SK-N-SH (cell line): ENCODE measurements at regions not wholly inside any gene's neighbourhood (a gene's known extent, or its start where the extent isn't known, plus 50 kb on each side); places are given as distances from the start of the nearest gene placed in this dataset.

ENCODE experiments used
- CTCF ChIA-PET: fragments of 300-600, 350-600 bp; formaldehyde crosslinking; extraction: SDS; loops from one replicate; lab custom pipeline; 2021; lab: Yijun Ruan, JAX
- POLR2A ChIA-PET: fragments of 350-600 bp; sonication (Branson Sonifier 250); formaldehyde crosslinking; extraction: SDS; loops from one replicate; lab custom pipeline; 2020; ENCODE audit warnings: antibody characterized with exemption, inconsistent platforms; lab: Yijun Ruan, JAX
- DNase-seq: peaks from one replicate; pipeline ENCODE4 v3.0.0; 2012
- H2AFZ ChIP-seq: fragments of 200-600 bp; sonication (generic); 2 replicates; pipeline ENCODE4 v1.8.1; 2016; ENCODE audit warnings: antibody characterized with exemption, mild to moderate bottlenecking, low read depth
- H3F3A ChIP-seq: fragments of 200-600 bp; sonication (generic); replicated peaks from 2 replicates; pipeline ENCODE3; 2016; ENCODE audit warnings: antibody characterized with exemption, mild to moderate bottlenecking; ENCODE audit not compliant: insufficient read depth
- H3K27ac ChIP-seq, 2 experiments: fragments of 200-500 bp in 1 of 2; fragments of 200-600 bp in 1 of 2; sonication (Bioruptor generic) in 1 of 2; sonication (generic), shearing (Covaris generic) in 1 of 2; 2 replicates each; pipeline versions ENCODE4 v1.5.1 to v1.6.1; 2014 to 2016; ENCODE audit warnings: low read depth in 2 of 2, inconsistent platforms in 1 of 2, low read length in 1 of 2, mild to moderate bottlenecking in 1 of 2, mixed read lengths in 1 of 2
- H3K27me3 ChIP-seq: fragments of 200-600 bp; sonication (generic), shearing (Covaris generic); 2 replicates; pipeline ENCODE4 v1.6.1; 2016; ENCODE audit warnings: mixed run types; ENCODE audit not compliant: insufficient read depth
- H3K36me3 ChIP-seq, 2 experiments: fragments of 200-500 bp in 1 of 2; fragments of 200-600 bp in 1 of 2; sonication (Bioruptor generic) in 1 of 2; sonication (generic) in 1 of 2; replicated peaks in 1 of 2; 2 replicates each; pipeline versions ENCODE3 to v1.5.1; 2014 to 2016; ENCODE audit warnings: low read length in 1 of 2, mild to moderate bottlenecking in 1 of 2; ENCODE audit not compliant: insufficient read depth in 2 of 2, control insufficient read depth in 1 of 2
- H3K4me1 ChIP-seq, 2 experiments: fragments of 200-500 bp in 1 of 2; fragments of 200-600 bp in 1 of 2; sonication (Bioruptor generic) in 1 of 2; sonication (generic), shearing (Covaris generic) in 1 of 2; 2 replicates each; pipeline versions ENCODE4 v1.5.1 to v1.6.1; 2014 to 2016; ENCODE audit warnings: low read depth in 1 of 2, low read length in 1 of 2, mixed run types in 1 of 2; ENCODE audit not compliant: insufficient read depth in 2 of 2, control insufficient read depth in 1 of 2
- H3K4me2 ChIP-seq: fragments of 200-600 bp; sonication (generic), shearing (Covaris generic); 2 replicates; pipeline ENCODE4 v1.6.1; 2017; ENCODE audit warnings: mixed run types
- H3K4me3 ChIP-seq, 2 experiments: fragments of 200-500 bp in 1 of 2; fragments of 200-600 bp in 1 of 2; sonication (Bioruptor generic) in 1 of 2; sonication (generic), shearing (Covaris generic) in 1 of 2; 2 replicates each; pipeline versions ENCODE4 v1.5.1 to v1.8.1; 2014 to 2016; ENCODE audit warnings: low read depth in 2 of 2, inconsistent platforms in 1 of 2, low read length in 1 of 2, mild to moderate bottlenecking in 1 of 2, mixed read lengths in 1 of 2, moderate library complexity in 1 of 2
- H3K79me2 ChIP-seq: fragments of 200-600 bp; sonication (generic); 2 replicates; pipeline ENCODE4 v1.8.1; 2017; ENCODE audit warnings: mild to moderate bottlenecking; ENCODE audit not compliant: insufficient read depth
- H3K9ac ChIP-seq: fragments of 200-600 bp; sonication (generic); 2 replicates; pipeline ENCODE4 v1.6.1; 2017; ENCODE audit warnings: mixed run types
- H3K9me2 ChIP-seq: fragments of 200-600 bp; sonication (generic); 2 replicates; pipeline ENCODE4 v1.6.1; 2017; ENCODE audit warnings: mixed run types
- H3K9me3 ChIP-seq: fragments of 200-600 bp; sonication (generic); 2 replicates; pipeline ENCODE4 v1.6.1; 2017; ENCODE audit warnings: mixed run types, mild to moderate bottlenecking, moderate library complexity
- H4K20me1 ChIP-seq: fragments of 200-600 bp; sonication (generic); 2 replicates; pipeline ENCODE4 v1.6.1; 2017; ENCODE audit warnings: mild to moderate bottlenecking, mixed run types; ENCODE audit not compliant: insufficient read depth
- CHD2 ChIP-seq: fragments of 150-350 bp; IDR thresholded peaks from 2 replicates; pipeline ENCODE4 v1.6.1; 2018; ENCODE audit warnings: low read length; ENCODE audit not compliant: partially characterized antibody
- ELF1 ChIP-seq: IDR thresholded peaks from 2 replicates; pipeline ENCODE4 v1.4.0; 2012
- EP300 ChIP-seq, 2 experiments: IDR thresholded peaks; 2 replicates each; pipeline versions ENCODE4 v1.4.0 to v1.6.1; 2012; ENCODE audit warnings: borderline replicate concordance in 1 of 2, low read depth in 1 of 2, low read length in 1 of 2
- FOSL2 ChIP-seq: IDR thresholded peaks from 2 replicates; pipeline ENCODE4 v1.4.0; 2012; ENCODE audit warnings: low read depth, mild to moderate bottlenecking, moderate library complexity, borderline replicate concordance
- GABPA ChIP-seq: IDR thresholded peaks from 2 replicates; pipeline ENCODE4 v1.4.0; 2012; ENCODE audit warnings: low read depth, mild to moderate bottlenecking
- GATA2 ChIP-seq: sonication (generic); formaldehyde crosslinking; IDR thresholded peaks from 2 replicates; pipeline ENCODE4 v1.5.0; 2020; ENCODE audit warnings: mild to moderate bottlenecking, missing genetic modification reagents
- JUND ChIP-seq: IDR thresholded peaks from 2 replicates; pipeline ENCODE4 v1.4.0; 2012
- MXI1 ChIP-seq: IDR thresholded peaks from 2 replicates; pipeline ENCODE4 v1.6.1; 2012; ENCODE audit warnings: mild to moderate bottlenecking, low read depth, low read length, improper control_type of control experiment
- POLR2AphosphoS5 ChIP-seq: IDR thresholded peaks from 2 replicates; pipeline ENCODE4 v1.6.1; 2012; ENCODE audit warnings: low read depth, low read length
- RAD21 ChIP-seq: IDR thresholded peaks from 2 replicates; pipeline ENCODE4 v1.6.1; 2012; ENCODE audit warnings: mild to moderate bottlenecking, low read length
- RXRA ChIP-seq: IDR thresholded peaks from 2 replicates; pipeline ENCODE4 v1.4.0; 2012; ENCODE audit warnings: low read depth, mild to moderate bottlenecking, borderline replicate concordance
- SMC3 ChIP-seq: IDR thresholded peaks from 2 replicates; pipeline ENCODE4 v1.6.1; 2012; ENCODE audit warnings: low read depth, low read length, improper control_type of control experiment
- TAF1 ChIP-seq: IDR thresholded peaks from 2 replicates; pipeline ENCODE4 v1.6.1; 2012; ENCODE audit warnings: low read depth, mild to moderate bottlenecking, low read length, moderate library complexity, borderline replicate concordance
- TCF12 ChIP-seq: IDR thresholded peaks from 2 replicates; pipeline ENCODE4 v1.4.0; 2012
- YY1 ChIP-seq: IDR thresholded peaks from 2 replicates; pipeline ENCODE4 v1.4.0; 2012; ENCODE audit warnings: low read depth, mild to moderate bottlenecking
- WGBS: methylation state at CpG from one replicate; pipeline ENCODE4 v1.1.6; 2017; ENCODE audit warnings: low lambda C conversion rate; 5-methylcytosine and 5-hydroxymethylcytosine counted together
- TF ChIP-seq, protein P1 (sequence below): fragments of 150-350 bp; IDR thresholded peaks from 2 replicates; pipeline ENCODE4 v1.6.1; 2016; ENCODE audit warnings: mild to moderate bottlenecking, low read depth, low read length
- TF ChIP-seq, protein P2 (sequence below): IDR thresholded peaks from 2 replicates; pipeline ENCODE4 v1.4.0; 2012; ENCODE audit warnings: low read depth, borderline replicate concordance
- TF ChIP-seq, protein P3 (sequence below): IDR thresholded peaks from 2 replicates; pipeline ENCODE4; 2012
- TF ChIP-seq, protein P4 (sequence below): IDR thresholded peaks from 2 replicates; pipeline ENCODE4 v1.4.0; 2012; ENCODE audit warnings: low read depth
- TF ChIP-seq, protein P5 (sequence below): fragments of 200-600 bp; sonication (generic); IDR thresholded peaks from 2 replicates; pipeline ENCODE4 v1.6.1; 2017; ENCODE audit warnings: antibody characterized with exemption, mild to moderate bottlenecking, moderate library complexity

DNA sequence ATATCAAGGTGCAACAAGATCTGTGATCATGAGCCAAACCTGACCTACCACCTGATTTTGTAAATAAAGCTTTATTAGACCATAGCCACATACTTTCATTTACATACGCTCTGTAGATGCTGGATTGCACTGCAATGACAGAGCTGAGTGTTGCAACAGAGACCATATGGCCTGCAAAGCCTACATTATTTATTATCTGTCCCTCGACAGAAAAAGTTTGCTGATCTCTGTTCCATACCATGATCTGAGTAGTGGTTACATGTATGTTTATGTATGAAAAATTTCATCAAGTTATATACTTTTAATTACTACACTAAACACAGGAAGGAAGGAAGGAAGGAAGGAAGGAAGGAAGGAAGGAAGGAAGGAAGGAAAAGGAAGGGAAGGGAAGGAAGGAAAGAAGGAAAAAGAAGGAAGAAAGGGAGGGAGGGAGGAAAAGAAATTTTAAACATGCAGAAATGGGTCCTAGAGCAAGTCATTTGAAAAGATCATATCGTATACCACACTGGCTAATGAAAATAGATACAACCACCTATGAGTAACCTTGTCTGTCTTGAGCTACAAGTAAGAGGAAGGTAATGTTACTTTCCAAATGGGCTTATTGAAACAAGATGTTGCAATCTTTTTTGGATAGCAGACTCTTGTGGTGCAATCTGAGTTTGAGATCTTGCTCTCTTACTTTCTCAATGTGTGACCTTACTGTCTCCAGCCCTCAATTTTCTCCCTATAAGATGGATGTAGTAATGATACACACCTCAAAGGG, 441.0 kb downstream of the KIF16B start:
- Histone ChIP-seq H3K79me2 (no peaks in the 10 kb centered on the region), H3K9me2 (no peaks in the 10 kb centered on the region), H3K4me2 (no peak overlapping the region), H3F3A (no peaks in the 10 kb centered on the region), H3K27ac (no peak overlapping the region), H4K20me1 (no peaks in the 10 kb centered on the region), H3K36me3 (no peaks in the 10 kb centered on the region), H3K4me3 (no peak overlapping the region), H3K9ac (no peak overlapping the region), H3K4me1 (no peaks in the 10 kb centered on the region), H3K27me3 (no peaks in the 10 kb centered on the region), H2AFZ (no peak overlapping the region), H3K9me3 (no peaks in the 10 kb centered on the region; the same call in 1 of the 2 replicates)
- TF ChIP-seq, protein P1, sequence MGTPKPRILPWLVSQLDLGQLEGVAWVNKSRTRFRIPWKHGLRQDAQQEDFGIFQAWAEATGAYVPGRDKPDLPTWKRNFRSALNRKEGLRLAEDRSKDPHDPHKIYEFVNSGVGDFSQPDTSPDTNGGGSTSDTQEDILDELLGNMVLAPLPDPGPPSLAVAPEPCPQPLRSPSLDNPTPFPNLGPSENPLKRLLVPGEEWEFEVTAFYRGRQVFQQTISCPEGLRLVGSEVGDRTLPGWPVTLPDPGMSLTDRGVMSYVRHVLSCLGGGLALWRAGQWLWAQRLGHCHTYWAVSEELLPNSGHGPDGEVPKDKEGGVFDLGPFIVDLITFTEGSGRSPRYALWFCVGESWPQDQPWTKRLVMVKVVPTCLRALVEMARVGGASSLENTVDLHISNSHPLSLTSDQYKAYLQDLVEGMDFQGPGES = no peak
- no peak for TF ChIP-seq EP300 (IDR thresholded peaks at IDR 0.05; ENCODE audit: borderline replicate concordance in 1 of 2, low read depth in 1 of 2, low read length in 1 of 2)
- TF ChIP-seq SMC3 = no peak
- TF ChIP-seq GABPA = no peak
- TF ChIP-seq, protein P2, sequence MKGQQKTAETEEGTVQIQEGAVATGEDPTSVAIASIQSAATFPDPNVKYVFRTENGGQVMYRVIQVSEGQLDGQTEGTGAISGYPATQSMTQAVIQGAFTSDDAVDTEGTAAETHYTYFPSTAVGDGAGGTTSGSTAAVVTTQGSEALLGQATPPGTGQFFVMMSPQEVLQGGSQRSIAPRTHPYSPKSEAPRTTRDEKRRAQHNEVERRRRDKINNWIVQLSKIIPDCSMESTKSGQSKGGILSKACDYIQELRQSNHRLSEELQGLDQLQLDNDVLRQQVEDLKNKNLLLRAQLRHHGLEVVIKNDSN = no peak
- 22% methylated on average over 3 of the region's 3 CpGs for WGBS
- ChIA-PET POLR2A (no interaction called here), CTCF (no interaction called here)
- DNase-seq = no peak

DNA sequence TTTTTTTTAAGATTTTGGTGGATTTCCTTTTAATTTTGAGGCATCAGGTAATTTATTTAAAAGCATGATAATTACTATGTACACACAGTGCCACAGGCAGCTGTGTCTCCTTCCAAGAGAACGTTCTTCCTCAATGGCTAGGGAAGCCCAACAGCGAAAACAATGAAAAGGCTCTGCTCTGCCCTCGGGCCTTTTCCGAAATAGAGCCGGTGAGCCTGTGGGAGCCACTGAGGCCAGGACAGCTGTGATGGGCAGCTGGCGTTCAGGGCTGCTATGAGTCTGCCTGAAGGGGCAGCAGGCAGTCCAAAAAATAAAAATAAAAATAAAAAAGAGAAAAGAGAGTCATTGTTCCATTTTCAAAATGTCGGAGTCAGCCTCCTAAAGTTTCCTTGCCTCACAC, 443.8 kb downstream of the KIF16B start:
- H3K4me2 ChIP-seq = no peak overlapping the region
- H3K27me3 ChIP-seq = no peaks in the 10 kb centered on the region
- H3K9me2 ChIP-seq = no peaks in the 10 kb centered on the region
- no peaks in the 10 kb centered on the region for H3K36me3 ChIP-seq
- CTCF ChIA-PET = interaction anchor here (1.3 kb wide), 1 partner anchor 346 kb away, joined by 4 read pairs; no protein-coding TSS in a partner anchor
- no peaks in the 10 kb centered on the region for H3K4me1 ChIP-seq
- TF ChIP-seq FOSL2 = no peak
- TF ChIP-seq TCF12 = no peak
- TF ChIP-seq ELF1 = no peak
- TF ChIP-seq GATA2 (CRISPR knock-in tag) = no peak
- no peak for TF ChIP-seq TAF1
- TF ChIP-seq, protein P3, sequence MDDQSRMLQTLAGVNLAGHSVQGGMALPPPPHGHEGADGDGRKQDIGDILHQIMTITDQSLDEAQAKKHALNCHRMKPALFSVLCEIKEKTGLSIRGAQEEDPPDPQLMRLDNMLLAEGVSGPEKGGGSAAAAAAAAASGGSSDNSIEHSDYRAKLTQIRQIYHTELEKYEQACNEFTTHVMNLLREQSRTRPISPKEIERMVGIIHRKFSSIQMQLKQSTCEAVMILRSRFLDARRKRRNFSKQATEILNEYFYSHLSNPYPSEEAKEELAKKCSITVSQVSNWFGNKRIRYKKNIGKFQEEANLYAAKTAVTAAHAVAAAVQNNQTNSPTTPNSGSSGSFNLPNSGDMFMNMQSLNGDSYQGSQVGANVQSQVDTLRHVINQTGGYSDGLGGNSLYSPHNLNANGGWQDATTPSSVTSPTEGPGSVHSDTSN = no peak
- TF ChIP-seq MXI1 = no peak
- TF ChIP-seq EP300 (IDR thresholded peaks at IDR 0.05; ENCODE audit: borderline replicate concordance in 1 of 2, low read depth in 1 of 2, low read length in 1 of 2) = no peak
- TF ChIP-seq, protein P1 = no peak
- TF ChIP-seq SMC3 = no peak
- TF ChIP-seq RXRA = no peak
- no peak for TF ChIP-seq RAD21
- no peak for TF ChIP-seq GABPA
- TF ChIP-seq CHD2 = no peak
- TF ChIP-seq JUND = no peak
- no peak for TF ChIP-seq YY1
- TF ChIP-seq, protein P4, sequence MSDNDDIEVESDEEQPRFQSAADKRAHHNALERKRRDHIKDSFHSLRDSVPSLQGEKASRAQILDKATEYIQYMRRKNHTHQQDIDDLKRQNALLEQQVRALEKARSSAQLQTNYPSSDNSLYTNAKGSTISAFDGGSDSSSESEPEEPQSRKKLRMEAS = no peak
- TF ChIP-seq, protein P2 = no peak
- TF ChIP-seq, protein P5, sequence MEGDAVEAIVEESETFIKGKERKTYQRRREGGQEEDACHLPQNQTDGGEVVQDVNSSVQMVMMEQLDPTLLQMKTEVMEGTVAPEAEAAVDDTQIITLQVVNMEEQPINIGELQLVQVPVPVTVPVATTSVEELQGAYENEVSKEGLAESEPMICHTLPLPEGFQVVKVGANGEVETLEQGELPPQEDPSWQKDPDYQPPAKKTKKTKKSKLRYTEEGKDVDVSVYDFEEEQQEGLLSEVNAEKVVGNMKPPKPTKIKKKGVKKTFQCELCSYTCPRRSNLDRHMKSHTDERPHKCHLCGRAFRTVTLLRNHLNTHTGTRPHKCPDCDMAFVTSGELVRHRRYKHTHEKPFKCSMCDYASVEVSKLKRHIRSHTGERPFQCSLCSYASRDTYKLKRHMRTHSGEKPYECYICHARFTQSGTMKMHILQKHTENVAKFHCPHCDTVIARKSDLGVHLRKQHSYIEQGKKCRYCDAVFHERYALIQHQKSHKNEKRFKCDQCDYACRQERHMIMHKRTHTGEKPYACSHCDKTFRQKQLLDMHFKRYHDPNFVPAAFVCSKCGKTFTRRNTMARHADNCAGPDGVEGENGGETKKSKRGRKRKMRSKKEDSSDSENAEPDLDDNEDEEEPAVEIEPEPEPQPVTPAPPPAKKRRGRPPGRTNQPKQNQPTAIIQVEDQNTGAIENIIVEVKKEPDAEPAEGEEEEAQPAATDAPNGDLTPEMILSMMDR = no peak
- TF ChIP-seq POLR2AphosphoS5 = no peak
- TF ChIP-seq, all 33 proteins: peak for 0
- Histone ChIP-seq H3K4me3 (no peak overlapping the region), H4K20me1 (no peaks in the 10 kb centered on the region), H3F3A (no peaks in the 10 kb centered on the region), H3K27ac (no peak overlapping the region), H2AFZ (no peak overlapping the region), H3K9me3 (no peaks in the 10 kb centered on the region), H3K79me2 (no peaks in the 10 kb centered on the region), H3K9ac (no peak overlapping the region)
- no peak for DNase-seq
- POLR2A ChIA-PET = no interaction called here
- WGBS = 26% methylated on average over 7 of the region's 7 CpGs
